ENCODE measurements at regions not wholly inside any gene's neighbourhood (a gene's known extent, or its start where the extent isn't known, plus 50 kb on each side); places are given as distances from the start of the nearest gene placed in this dataset.
"Not testable (repeated sequence)": the region's sequence is repeated elsewhere in the genome, so short reads cannot be mapped to it uniquely, and the experiment has no call there.

DNA sequence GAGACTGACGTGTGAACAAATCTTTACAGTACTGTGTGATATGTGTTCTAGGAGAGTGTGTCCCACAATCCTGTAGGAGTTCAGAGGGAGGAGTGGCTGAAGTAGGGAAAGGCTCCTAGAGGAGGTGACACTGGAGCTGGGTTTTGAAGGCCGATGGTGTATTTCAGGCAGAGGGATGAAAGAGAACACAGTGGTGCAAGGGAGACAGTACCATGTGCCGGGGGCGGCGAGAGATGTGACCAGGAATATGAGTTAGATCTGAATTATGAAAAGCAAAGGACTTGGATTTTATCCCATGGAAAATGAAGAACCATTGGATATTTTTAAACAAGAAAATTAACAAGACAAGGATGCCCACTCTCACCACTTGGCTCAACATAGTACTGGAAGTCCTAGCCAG is 77.0 kb upstream of the ESRRB start:
- no peak overlapping the region for H3K4me2 ChIP-seq (ENCODE audit: extremely low read depth, insufficient read depth, low read length)
- H3K27me3 ChIP-seq (ENCODE audit: control insufficient read depth, insufficient read depth, low read length) = no peaks in the 10 kb centered on the region
- DNase-seq (ENCODE audit: low read depth in 2 of 2) = no peak
- no peaks in the 10 kb centered on the region for H3K9me3 ChIP-seq (ENCODE audit: control insufficient read depth, insufficient read depth, low read depth, low read length)
- H3K27ac ChIP-seq (ENCODE audit: insufficient read depth, low read length) = no peak overlapping the region
- H3K36me3 ChIP-seq (ENCODE audit: control insufficient read depth, insufficient read depth, low read length) = no peaks in the 10 kb centered on the region
- no peaks in the 10 kb centered on the region for H4K20me1 ChIP-seq (ENCODE audit: control insufficient read depth, extremely low read depth, insufficient read depth, low read length)
- no peak overlapping the region for H2AFZ ChIP-seq (ENCODE audit: low read length)
- no peak overlapping the region for H3K4me3 ChIP-seq (replicated peaks in 1 of 4; ENCODE audit: control extremely low read depth in 1 of 4, insufficient read depth in 1 of 4, low read depth in 3 of 4, low read length in 4 of 4)
- no peaks in the 10 kb centered on the region for H3K79me2 ChIP-seq (ENCODE audit: control insufficient read depth, insufficient read depth, low read length)
- H3K9ac ChIP-seq (ENCODE audit: insufficient read depth, low read length) = no peak overlapping the region
- H3K4me1 ChIP-seq (ENCODE audit: control insufficient read depth, extremely low read depth, insufficient read depth, low read length) = no peaks in the 10 kb centered on the region
- TF ChIP-seq, protein P1, sequence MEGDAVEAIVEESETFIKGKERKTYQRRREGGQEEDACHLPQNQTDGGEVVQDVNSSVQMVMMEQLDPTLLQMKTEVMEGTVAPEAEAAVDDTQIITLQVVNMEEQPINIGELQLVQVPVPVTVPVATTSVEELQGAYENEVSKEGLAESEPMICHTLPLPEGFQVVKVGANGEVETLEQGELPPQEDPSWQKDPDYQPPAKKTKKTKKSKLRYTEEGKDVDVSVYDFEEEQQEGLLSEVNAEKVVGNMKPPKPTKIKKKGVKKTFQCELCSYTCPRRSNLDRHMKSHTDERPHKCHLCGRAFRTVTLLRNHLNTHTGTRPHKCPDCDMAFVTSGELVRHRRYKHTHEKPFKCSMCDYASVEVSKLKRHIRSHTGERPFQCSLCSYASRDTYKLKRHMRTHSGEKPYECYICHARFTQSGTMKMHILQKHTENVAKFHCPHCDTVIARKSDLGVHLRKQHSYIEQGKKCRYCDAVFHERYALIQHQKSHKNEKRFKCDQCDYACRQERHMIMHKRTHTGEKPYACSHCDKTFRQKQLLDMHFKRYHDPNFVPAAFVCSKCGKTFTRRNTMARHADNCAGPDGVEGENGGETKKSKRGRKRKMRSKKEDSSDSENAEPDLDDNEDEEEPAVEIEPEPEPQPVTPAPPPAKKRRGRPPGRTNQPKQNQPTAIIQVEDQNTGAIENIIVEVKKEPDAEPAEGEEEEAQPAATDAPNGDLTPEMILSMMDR (conservative IDR thresholded peaks at IDR 0.05 in 1 of 2, IDR thresholded peaks at IDR 0.05 in 1 of 2; ENCODE audit: low read depth in 1 of 2, low read length in 2 of 2) = no peak
- TF ChIP-seq EZH2 (IDR thresholded peaks at IDR 0.05; ENCODE audit: low read length, missing control alignments) = no peak

DNA sequence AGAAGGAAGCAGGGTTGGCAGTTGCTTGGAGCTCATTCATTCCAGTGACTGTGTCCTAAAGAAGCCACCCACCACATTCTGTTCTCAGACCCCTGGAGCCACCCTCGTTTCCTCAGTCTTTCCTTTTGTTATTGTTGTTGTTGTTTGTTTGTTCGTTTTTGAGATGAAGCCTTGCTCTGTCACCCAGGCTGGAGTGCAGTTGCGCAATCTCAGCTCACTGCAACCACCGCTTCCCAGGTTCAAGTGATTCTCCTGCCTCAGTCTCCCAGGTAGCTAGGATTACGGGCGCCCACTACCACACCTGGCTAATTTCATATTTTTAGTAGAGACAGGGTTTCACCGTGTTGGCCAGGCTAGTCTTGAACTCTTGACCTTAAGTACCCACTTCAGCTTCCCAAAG is 72.7 kb upstream of the ESRRB start:
- H3K9ac ChIP-seq (ENCODE audit: insufficient read depth, low read length); H3K4me3 ChIP-seq (replicated peaks in 1 of 4; ENCODE audit: control extremely low read depth in 1 of 4, insufficient read depth in 1 of 4, low read depth in 3 of 4, low read length in 4 of 4): not testable (repeated sequence)

DNA sequence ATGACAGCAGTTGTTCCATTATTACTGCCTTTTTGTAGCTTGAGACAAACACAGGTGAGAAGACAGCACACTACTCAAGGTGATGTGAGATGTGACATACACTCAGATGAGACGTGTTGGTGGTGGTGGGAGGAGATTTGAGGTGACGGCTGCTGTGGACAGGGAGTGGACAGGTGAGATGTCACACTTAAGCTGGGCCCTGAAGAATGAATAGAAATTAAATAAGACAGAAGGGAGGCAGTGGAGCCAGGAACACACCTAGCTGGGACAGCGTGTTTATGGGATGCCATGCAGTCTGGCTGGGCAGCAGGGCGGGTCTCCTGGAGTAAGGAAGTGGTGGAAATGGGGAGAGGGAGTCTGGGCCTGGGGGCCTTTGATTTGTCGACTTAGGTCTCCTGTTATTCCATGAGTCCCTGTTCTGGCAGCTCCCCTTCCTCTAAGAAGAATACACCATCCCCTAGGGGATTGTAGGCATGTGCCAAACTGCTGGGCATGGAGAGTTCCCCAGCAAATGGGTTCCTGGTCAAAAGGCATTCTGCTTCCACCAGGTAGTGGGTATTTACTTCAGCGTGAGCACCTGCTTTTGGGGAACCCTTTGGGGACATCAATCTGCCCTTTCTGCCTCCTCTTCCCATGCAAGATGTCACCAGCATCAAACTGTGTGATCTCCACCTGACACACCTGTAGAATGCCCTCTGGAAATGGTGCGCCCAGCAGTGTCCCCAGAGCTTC is 71.2 kb upstream of the ESRRB start:
- no peak overlapping the region for H3K9ac ChIP-seq (ENCODE audit: insufficient read depth, low read length)
- H3K79me2 ChIP-seq (ENCODE audit: control insufficient read depth, insufficient read depth, low read length) = no peaks in the 10 kb centered on the region
- H3K4me2 ChIP-seq (ENCODE audit: extremely low read depth, insufficient read depth, low read length) = no peak overlapping the region
- H3K9me3 ChIP-seq (ENCODE audit: control insufficient read depth, insufficient read depth, low read depth, low read length) = no peaks in the 10 kb centered on the region
- TF ChIP-seq, protein P1 (conservative IDR thresholded peaks at IDR 0.05 in 1 of 2, IDR thresholded peaks at IDR 0.05 in 1 of 2; ENCODE audit: low read depth in 1 of 2, low read length in 2 of 2) = no peak
- no peak for DNase-seq (ENCODE audit: low read depth in 2 of 2)
- H4K20me1 ChIP-seq (ENCODE audit: control insufficient read depth, extremely low read depth, insufficient read depth, low read length) = no peaks in the 10 kb centered on the region
- no peaks in the 10 kb centered on the region for H3K27me3 ChIP-seq (ENCODE audit: control insufficient read depth, insufficient read depth, low read length)
- no peak overlapping the region for H3K4me3 ChIP-seq (replicated peaks in 1 of 4; ENCODE audit: control extremely low read depth in 1 of 4, insufficient read depth in 1 of 4, low read depth in 3 of 4, low read length in 4 of 4)
- H3K36me3 ChIP-seq (ENCODE audit: control insufficient read depth, insufficient read depth, low read length) = no peaks in the 10 kb centered on the region
- no peaks in the 10 kb centered on the region for H3K4me1 ChIP-seq (ENCODE audit: control insufficient read depth, extremely low read depth, insufficient read depth, low read length)
- no peak overlapping the region for H3K27ac ChIP-seq (ENCODE audit: insufficient read depth, low read length)
- H2AFZ ChIP-seq (ENCODE audit: low read length) = no peak overlapping the region

More for the DNA sequence above, 72.7 kb upstream of the ESRRB start:
- not testable (repeated sequence) for H3K36me3 ChIP-seq (ENCODE audit: control insufficient read depth, insufficient read depth, low read length); H3K27me3 ChIP-seq (ENCODE audit: control insufficient read depth, insufficient read depth, low read length); H3K4me1 ChIP-seq (ENCODE audit: control insufficient read depth, extremely low read depth, insufficient read depth, low read length); H4K20me1 ChIP-seq (ENCODE audit: control insufficient read depth, extremely low read depth, insufficient read depth, low read length); H3K9me3 ChIP-seq (ENCODE audit: control insufficient read depth, insufficient read depth, low read depth, low read length); DNase-seq (ENCODE audit: low read depth in 2 of 2); H3K79me2 ChIP-seq (ENCODE audit: control insufficient read depth, insufficient read depth, low read length); H3K27ac ChIP-seq (ENCODE audit: insufficient read depth, low read length); H3K4me2 ChIP-seq (ENCODE audit: extremely low read depth, insufficient read depth, low read length); H2AFZ ChIP-seq (ENCODE audit: low read length)
